Mucosa of descending colon (tissue), 3 donors: ENCODE measurements at regions not wholly inside any gene's neighbourhood (a gene's known extent, or its start where the extent isn't known, plus 50 kb on each side); places are given as distances from the start of the nearest gene placed in this dataset.

Experiments
- ATAC-seq: fragments of 200-7000 bp; cut with Tn5 transposase; one replicate; pipeline ENCODE4 v1.9.1; 2020; ENCODE audit warnings: mild to moderate bottlenecking, moderate library complexity
- DNase-seq, 3 donors: peaks; one replicate each; pipeline ENCODE4 v3.0.0-alpha.2; 2020
- H3K36me3 ChIP-seq: fragments of 200-600 bp; one replicate; pipeline ENCODE4 v1.8.0; 2021; ENCODE audit warnings: low read depth, mild to moderate bottlenecking
- H3K4me1 ChIP-seq: fragments of 200-600 bp; one replicate; pipeline ENCODE4 v1.8.0; 2021; ENCODE audit warnings: low read depth, mild to moderate bottlenecking
- H3K4me3 ChIP-seq: fragments of 200-600 bp; one replicate; pipeline ENCODE4 v1.8.0; 2021; ENCODE audit warnings: mild to moderate bottlenecking
- H3K9me3 ChIP-seq: fragments of 200-600 bp; one replicate; pipeline ENCODE4 v1.8.0; 2021; ENCODE audit warnings: mild to moderate bottlenecking
- CTCF ChIP-seq: fragments of 200-600 bp; IDR thresholded peaks from one replicate; pipeline ENCODE4 v1.8.0; 2022; ENCODE audit warnings: antibody characterized with exemption, mild to moderate bottlenecking
- intact Hi-C, 2 donors: fragments of 100-400 bp; cut with DNase I in 1 of 2; cut with micrococcal nuclease in 1 of 2; formaldehyde crosslinking; loops; one replicate each; pipeline versions ENCODE4 v1.11.0 to v1.11.1; 2022; cut with DNase I, micrococcal nuclease
- donor health status: DM: no; HTN: no; CAD: no; lungs with moderate emphysema.
- donor health status: DM: no; HTN: no; CAD: no.
- donor health status: DM: no; HTN: yes; CAD: no.

GRCh38 chr12:65747338-65747737 lies 76.9 kb upstream of the HMGA2 start:
- TF ChIP-seq CTCF: no peak
- H3K36me3 ChIP-seq: no peaks in the 10 kb centered on the region
- H3K4me1 ChIP-seq: no peaks in the 10 kb centered on the region
- H3K4me3 ChIP-seq: no peak overlapping the region
- ATAC-seq (no peak), DNase-seq (no peak)
- H3K9me3 ChIP-seq: no peaks in the 10 kb centered on the region
- intact Hi-C loops: no loop called here

- H3K9me3 ChIP-seq: no peaks in the 10 kb centered on the region
- intact Hi-C loops: no loop called here
- no peak overlapping the region for H3K4me3 ChIP-seq
These were observed 76.0 kb upstream of the HMGA2 start for GRCh38 chr12:65748332-65748731.

GRCh38 chr12:65754290-65754689 lies 70.0 kb upstream of the HMGA2 start:
- no peak for DNase-seq

More at GRCh38 chr12:65748332-65748731, 76.0 kb upstream of the HMGA2 start:
- Histone ChIP-seq H3K36me3 (no peaks in the 10 kb centered on the region), H3K4me1 (no peaks in the 10 kb centered on the region)
- no peak for TF ChIP-seq CTCF
- DNase-seq: no peak
- no peak for ATAC-seq

GRCh38 chr12:65754744-65755595 lies 69.3 kb upstream of the HMGA2 start:
- TF ChIP-seq CTCF: no peak

More at GRCh38 chr12:65754290-65754689, 70.0 kb upstream of the HMGA2 start:
- no peak for TF ChIP-seq CTCF
- intact Hi-C loops: no loop called here
- Histone ChIP-seq H3K4me1 (no peaks in the 10 kb centered on the region), H3K9me3 (no peaks in the 10 kb centered on the region), H3K36me3 (no peaks in the 10 kb centered on the region), H3K4me3 (no peak overlapping the region)
- no peak for ATAC-seq

GRCh38 chr12:65755596-65755978 lies 68.7 kb upstream of the HMGA2 start:
- intact Hi-C loops: no loop called here
- ATAC-seq: no peak
- TF ChIP-seq CTCF: no peak

More at GRCh38 chr12:65754744-65755595, 69.3 kb upstream of the HMGA2 start:
- Histone ChIP-seq H3K4me3 (no peak overlapping the region), H3K9me3 (no peaks in the 10 kb centered on the region), H3K36me3 (no peaks in the 10 kb centered on the region), H3K4me1 (no peaks in the 10 kb centered on the region)
- no peak for ATAC-seq
- intact Hi-C loops: no loop called here
- no peak for DNase-seq

More at GRCh38 chr12:65755596-65755978, 68.7 kb upstream of the HMGA2 start:
- Histone ChIP-seq H3K4me3 (no peak overlapping the region), H3K36me3 (no peaks in the 10 kb centered on the region), H3K4me1 (no peaks in the 10 kb centered on the region), H3K9me3 (no peaks in the 10 kb centered on the region)
- DNase-seq: no peak
